GM21526 (cell line): ENCODE measurements at regions not wholly inside any gene's neighbourhood (a gene's known extent, or its start where the extent isn't known, plus 50 kb on each side); places are given as distances from the start of the nearest gene placed in this dataset.

Source experiments
- ATAC-seq: cut with Tn5 transposase; IDR thresholded peaks from one replicate; pipeline ENCODE4 v1.9.1; 2021; ENCODE audit warnings: moderate library complexity; ENCODE audit not compliant: unreplicated experiment, low FRiP score

DNA sequence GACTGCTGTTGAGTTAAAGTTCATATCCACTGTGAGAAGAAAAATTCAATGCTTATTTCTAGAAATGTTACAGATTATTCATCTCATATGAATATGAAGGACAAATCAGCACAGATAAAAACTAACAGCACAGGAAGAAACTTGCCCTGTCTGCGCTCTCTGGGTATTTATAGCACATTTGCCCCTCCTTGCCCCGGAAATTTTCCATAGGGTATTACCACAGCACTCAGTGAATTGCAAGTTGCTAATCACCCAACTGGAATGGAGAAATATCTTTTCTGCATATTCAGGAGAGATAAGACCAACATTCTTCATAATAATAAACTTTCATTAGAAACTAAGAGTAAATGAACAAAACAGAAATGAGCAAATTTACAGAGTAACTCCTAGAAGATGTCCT, 318.0 kb upstream of the KLF12 start:
- no peak for ATAC-seq

DNA sequence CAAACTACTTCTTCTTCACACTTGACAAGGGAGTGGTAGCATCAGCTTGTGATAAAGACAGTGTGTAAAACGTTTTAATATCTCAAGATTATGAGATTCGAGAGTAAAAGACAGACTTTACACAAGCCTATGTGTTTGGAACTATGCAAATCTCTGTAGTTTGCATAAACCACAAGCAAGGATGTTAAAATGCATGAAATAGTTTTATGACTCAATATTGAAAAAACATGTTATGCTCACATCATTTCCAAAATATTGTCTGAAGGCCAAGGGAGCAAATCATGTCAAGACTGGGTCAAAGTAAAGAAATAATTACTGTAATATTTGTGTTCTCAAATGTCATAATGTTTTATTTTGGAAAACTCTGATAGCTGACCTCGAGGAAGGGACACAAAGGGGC, 316.8 kb upstream of the KLF12 start:
- ATAC-seq = no peak

DNA sequence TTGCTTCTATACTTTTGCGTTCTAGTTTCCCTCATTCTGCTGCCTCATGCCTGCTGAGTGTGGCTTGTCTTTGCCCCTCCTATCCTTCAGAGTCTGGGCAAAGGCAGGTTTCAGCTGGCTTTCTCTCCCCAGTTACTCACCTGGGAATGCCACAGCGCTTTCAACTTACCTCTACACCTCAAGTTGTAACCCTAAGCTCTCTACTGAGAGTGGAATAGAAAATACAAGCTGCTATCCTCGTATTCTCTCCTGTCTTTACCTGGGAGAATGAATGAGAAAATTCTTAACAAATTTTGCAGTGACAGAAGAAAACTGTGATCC, 316.3 kb upstream of the KLF12 start:
- ATAC-seq = no peak

DNA sequence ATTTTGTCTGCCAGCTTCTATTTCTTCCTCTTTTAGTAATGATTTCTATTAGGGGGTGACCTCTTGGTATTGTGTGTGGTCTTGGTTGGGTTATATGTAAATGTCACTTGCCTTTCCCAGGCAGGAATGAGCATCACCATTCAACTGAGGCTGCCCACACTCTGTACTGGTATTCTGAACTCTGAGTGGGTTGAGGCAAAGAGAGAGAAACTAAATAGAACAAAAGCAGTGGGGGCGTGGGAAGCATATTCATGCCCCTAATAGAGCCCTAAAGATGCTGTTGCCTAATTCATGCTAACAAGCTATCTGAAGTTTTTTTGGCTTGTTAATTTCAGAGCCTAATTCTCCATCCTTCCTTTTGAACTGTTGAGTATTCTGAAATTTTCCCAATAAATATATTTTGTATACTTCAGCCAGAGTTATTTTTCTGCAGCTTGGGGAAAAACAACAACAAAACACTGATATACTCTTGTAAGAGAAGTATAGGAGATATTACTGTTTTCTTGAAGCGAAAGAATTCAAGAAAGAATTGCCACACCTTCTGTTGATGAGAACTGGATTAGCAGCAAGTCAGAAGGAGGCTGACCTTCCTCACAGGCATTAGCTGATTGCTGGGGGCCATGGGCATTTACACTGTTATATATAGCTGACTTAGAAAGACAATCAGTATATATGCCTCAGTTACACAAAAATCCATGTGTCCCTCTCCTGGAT, 315.8 kb upstream of the KLF12 start:
- no peak for ATAC-seq

DNA sequence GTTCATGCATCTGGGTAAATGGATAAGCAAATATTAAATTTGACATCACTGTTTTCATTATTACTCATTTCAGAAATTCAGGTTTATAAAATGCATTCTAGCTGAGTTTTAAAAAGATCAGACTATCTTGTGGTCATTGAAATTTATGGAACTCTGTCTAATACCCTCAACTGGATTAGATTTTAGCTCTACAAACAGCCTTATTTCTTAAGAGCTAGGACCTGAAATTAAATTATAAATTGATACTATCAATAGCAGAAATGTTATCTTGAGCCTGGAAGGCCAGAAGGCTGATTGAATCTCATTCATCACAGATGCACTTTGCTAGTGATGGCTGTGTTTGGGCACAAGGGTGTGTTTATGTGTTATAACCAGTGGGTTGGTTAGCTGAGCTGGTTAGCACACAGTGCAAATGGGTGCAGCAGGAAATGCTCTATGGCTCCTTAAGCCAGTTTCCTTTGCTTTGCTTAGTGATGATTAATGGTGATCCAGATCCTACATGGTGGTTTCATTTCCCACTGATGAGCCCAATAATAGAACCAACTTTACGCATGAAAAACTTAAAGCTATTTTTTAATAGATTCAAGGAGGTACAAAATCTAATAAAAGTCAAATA, 310.8 kb upstream of the KLF12 start:
- ATAC-seq = no peak

DNA sequence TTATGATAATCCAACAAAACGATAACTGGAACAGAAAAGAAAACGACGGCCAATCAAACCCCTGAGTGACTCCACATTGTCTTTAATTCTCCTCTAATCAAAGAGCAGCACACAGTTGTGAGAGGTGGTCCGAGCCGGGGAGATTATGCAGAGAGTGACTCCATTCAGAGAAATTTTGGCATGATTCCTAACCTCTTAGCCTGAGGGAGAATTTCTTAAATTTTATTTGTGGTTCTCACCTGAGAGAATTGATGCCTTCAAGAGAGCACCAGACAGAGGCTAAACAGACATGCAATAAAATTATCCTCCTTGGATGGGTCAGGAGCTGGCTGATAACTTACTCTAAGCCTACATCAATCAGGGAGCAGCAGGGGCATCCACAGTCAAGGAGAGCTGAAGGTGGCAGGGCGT, 310.0 kb upstream of the KLF12 start:
- no peak for ATAC-seq

DNA sequence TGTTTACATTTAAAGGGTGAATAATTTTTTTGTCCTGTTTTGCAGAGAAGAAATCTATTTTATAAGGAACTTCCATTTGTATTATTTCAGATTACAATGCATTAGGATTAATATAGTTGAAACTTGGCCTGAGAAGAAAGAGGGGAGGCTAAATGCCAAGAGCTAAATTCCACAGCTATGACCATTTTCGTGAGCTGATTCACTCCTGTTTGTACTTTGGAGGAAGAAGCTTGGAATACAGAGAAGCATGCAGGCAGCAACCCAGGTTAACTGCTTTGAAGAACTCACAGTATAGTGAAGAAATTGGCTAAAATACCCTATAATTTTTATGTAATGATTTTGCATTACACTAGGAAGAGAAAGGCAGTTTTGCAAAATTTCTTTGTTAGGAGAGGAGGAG, 309.4 kb upstream of the KLF12 start:
- no peak for ATAC-seq

DNA sequence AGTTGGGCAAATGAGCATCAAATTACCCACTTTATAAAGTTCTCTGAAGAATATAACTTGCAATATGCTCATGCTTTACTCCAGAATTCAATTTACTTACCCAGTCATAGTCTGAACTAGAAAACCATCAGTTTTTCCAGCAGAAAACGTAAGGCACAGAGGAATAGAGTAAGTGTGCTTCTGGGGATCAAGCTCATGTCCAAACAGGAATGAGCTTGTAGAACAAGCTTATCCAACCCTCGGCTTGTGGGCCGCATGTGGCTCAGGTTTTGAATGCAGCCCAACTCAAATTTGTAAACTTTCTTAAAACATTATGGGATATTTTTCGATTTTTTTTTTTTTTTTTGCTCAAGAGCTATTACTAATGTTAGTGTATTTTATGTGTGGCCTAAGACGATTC, 308.5 kb upstream of the KLF12 start:
- ATAC-seq = no peak

DNA sequence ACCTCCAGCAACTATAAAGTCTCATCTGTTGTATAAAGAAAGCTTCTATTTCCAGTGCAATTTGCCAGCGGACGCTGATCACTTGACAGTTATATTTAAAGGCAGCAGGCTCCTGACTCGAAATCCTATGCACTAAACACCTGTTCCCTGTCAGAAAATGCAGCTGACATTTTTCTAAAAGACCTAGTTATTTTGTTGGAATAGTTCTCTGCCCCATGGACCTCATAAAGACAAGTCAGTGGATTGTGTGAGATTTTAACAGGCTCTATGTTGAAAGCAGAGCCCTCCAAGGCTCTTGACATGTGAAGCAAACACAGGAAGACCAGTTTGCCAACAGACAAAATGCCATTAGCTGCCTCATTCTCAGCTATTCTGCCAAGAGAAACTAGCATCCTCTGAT, 304.7 kb upstream of the KLF12 start:
- no peak for ATAC-seq

DNA sequence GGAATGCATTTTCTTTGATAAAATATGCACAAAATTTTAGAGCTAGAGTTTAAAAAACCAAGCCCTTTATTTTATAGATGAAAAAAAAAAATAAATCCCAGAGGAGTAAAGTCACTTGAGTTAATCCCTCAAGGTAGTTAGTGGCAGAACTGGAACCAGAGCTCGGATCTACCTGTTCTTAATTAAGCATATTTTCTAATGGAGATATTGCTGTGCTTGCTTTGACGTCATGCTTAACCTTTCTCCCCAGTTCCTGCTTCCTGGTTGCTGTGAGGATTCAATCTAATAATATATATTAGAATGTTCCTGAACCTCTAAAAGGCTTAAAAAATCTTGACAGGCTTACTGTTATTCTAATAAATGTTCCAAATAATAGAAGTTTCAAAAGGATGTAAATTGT, 300.6 kb upstream of the KLF12 start:
- no peak for ATAC-seq

DNA sequence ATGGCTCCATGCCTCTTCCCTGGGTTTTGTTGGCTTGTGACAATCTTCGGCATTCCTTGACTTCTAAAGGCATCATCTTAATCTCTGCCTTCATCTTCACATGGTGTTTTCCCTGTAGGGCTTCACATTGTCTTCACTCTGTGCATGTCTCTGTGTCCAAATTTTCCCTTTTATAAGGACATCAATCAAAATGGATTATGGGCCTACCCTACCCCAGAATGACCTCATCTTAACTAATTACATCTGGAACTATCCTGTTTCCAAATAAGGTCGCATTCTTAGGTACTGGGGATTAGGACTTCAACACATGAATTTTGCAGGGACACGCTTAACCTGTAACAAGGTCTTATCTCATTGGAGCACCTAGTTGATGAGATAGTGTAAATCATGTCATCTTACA, 290.3 kb upstream of the KLF12 start:
- no peak for ATAC-seq

DNA sequence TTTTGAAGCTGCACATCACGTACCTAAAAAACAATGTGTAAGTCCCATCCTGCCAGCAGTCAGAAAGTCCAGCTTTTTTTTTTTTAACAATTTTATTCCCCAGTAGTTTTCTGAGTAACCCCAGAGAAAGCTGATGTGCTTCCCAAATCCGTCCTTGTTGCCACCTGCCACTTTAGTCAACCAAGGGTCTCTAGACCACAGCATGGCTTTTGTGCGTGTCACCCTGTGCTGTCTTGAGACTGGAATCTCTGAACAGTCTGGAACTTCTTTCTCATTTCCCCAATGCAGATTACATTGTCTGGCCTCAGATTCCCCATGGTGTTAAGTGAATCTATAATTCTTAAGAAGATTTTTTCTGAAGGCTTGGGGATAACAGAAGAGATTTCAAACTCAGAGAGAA, 289.2 kb upstream of the KLF12 start:
- ATAC-seq = no peak

DNA sequence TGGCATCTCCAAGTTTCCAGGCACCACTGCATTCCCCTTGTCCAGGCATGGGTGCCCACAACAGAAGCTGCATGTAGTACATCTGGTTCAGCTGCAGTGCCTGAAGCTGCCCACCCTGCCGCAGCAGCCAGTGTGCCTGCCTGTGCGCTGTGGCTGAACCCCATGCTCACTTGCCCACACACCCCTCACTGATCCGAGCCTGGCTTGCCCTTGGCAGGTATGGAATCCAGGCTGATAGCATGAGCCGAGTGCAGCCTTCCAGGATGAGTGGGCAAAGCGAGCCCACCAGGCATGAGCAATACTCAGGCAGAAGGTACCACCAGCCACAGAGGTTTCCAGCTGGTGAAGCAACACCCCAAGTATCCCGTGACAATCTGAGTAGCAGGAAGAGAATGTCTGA, 280.3 kb upstream of the KLF12 start:
- ATAC-seq = no peak

DNA sequence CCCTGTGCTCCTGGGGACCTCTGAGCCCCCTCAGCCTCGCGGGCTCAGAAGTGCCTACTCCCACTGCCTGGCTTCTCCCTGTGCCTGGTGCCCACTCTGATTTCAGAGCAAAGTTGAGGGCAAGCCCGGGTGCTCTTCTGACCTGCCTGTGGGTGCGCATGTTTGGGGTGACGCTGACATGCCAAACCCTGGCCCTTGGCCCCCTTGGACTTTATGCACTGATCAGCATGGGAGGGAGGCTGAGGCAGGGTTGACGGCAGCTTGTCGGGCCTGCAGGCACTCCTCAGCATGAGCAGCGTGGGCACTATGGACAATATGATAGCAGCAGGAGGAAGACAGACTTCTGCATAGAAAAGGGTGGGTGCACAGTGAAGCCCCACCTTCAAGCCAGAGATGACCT, 279.3 kb upstream of the KLF12 start:
- no peak for ATAC-seq

DNA sequence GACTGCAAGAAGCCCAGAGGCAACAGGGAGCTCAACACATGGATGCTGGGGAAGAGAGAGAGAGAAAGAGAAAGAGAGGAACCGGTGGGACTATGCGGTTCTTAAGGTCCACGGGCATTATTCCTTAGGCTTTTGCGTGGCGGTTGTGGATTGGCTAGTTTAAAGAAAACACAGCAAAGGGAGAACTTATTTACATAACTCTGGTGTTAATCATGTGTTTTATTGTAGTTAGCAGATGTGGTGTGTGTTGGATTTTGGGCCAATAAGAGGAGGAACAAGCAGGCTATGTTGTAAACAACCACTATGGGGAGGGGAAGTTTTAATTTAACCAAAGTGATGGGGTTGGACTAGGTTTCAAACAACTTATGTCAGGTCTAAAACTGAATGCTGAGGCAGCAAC, 275.3 kb upstream of the KLF12 start:
- ATAC-seq = no peak

DNA sequence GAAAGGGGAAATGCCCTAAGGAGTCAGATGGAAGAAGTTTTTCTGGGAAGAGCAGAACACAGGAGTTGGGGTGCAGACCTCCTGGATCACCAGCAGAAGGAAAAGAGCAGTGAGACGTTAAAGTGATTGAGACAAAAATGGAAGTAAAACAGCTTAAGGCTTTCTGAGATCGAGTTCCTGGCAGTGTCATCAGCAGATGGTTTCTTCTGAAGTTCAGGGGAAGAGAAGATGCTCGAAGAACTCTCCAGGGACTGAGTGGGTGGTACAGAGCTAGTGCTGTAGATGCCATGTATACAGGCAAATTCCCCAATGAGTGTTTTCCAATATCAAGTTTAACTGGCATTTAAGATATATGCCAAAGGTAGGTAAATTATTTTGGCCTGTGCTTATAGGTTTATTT, 272.2 kb upstream of the KLF12 start:
- no peak for ATAC-seq

DNA sequence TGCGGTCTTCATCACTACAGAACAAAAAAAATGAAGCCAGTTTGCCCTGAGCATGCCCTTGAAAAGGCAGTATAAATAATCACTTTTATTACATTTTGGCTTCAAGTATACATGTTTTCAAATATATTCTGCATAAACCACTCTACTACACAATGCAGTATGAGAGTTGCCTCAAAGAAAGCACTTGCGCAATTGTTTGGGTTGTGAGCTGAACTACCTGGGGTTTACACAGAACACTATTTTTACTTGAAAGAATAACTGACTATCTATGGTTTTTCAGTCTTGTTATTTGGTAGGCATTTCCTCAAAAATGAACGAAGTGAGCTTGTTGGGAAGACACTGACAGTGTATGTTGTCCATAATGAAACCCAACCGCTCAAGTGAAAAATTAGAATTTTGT, 264.4 kb upstream of the KLF12 start:
- no peak for ATAC-seq

DNA sequence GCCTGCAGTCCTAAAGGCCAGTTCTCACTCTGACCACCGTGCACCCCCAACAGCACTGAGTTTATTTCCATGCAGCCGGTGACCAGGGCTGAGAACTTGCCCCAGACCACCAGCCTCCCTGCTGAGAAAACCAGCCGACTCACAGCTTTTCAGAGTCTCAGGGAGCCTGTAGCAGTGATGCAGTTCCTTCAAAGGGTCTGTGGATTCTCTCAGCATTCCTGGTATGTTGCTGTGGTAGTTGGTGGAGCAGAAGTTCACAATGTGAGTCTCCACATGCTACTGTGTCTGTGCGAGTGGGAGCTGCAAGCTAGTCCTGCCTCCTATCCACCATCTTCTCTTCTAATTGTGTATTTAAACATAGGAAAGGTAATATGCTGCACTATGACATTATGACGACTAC, 254.9 kb upstream of the KLF12 start:
- no peak for ATAC-seq

DNA sequence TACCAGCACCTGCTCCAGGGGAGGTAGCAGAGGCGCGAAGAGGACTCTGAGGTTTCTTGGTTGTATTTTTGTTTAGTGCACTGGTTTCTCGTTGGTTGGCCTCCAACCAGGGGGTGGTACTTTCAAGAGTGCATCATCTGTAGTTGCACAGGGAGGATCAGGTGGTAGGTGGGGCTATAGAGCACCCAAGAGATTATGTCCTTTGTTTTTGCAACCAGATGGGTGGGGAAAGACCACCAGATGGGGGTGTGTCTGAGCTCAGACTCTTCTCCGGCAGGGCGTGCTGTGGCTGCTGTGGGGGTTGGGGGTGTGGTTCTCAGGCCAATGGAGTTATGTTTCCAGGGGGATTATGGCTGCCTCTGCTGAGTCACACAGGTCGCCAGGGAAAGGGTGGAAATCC, 254.4 kb upstream of the KLF12 start:
- ATAC-seq = no peak

DNA sequence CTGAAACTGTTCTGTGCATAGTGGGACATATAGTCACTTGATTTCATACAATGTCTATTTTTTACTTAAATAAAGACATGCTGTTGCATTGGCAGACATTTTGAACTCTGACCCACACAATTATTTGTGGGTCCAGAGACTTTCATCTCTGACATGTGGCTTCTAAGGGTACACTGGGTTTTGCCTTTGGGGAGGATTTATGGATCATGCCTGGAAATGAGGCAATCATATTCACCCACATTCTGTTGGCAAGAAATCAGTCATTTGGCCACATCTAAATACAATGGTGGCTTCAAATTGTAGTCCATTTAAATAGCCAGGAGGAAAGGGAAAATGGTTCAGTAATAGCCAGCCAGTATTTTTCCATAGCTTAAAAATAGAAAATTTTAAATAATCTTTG, 238.3 kb upstream of the KLF12 start:
- ATAC-seq = no peak

DNA sequence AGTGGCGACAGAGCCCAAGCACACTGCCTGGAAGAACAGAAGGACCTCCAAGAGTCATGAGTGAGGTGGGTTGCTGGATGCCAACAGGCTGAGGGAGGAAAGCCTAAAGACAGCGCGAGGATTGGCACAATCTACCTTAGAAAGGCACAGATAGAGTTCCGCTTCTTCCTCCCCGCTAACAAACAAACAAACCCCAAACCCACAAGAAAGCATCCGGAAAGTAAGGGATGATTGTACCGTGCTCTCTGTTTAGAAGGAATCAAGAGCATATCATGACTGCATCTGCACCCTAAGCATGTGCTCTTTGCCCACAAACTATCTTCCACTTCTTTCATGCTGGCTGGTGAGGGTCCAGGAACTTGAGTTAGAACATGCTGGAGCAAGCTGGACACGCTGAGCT, 233.0 kb upstream of the KLF12 start:
- no peak for ATAC-seq

DNA sequence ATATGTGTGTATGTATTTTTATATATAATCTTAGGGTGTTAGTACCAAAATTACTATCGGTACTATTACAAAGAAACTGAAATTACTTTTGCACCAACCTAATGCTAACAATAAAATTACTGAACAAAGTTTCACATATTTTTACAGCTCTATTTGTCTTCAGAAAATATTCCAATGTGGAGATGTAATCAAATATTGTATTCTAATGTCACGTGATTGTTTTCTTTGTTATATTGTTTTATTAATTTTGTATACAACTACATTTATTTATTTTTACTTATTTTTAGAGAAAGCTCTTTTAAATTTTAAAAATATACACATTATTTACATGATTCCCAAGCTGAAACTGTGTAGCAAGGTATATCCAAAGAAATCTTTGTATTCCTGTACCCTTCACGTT, 227.1 kb upstream of the KLF12 start:
- no peak for ATAC-seq

DNA sequence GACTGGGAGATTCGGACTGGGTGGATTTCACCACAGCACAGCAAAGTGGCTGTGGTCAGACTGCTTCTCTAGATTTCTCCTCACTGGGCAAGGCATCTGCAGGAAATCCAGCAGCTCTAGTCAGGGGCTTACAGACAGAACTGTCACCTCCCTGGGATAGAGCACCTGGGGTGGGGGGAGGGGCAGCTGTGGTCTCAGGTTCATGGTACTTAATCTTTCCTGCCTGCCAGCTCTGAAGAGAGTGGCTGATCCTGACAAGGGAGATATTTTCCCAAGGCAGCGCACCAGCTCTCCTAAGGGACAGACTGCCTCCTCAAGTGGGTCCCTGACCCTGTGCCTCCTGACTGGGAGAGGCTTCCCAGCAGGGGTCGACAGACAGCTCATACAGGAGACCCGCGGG, 212.8 kb upstream of the KLF12 start:
- no peak for ATAC-seq
